MM.1S (cell line): ENCODE measurements at regions not wholly inside any gene's neighbourhood (a gene's known extent, or its start where the extent isn't known, plus 50 kb on each side); places are given as distances from the start of the nearest gene placed in this dataset.

ENCODE experiments used
- EZH2 ChIP-seq: fragments of 300-600 bp; sonication (generic); optimal IDR thresholded peaks from 2 replicates; pipeline ENCODE3; 2017; ENCODE audit warnings: low read depth, mild to moderate bottlenecking, antibody characterized with exemption, low read length, mixed read lengths
- TF ChIP-seq, protein P1 (sequence below): fragments of 300-600 bp; sonication (generic); IDR thresholded peaks from 2 replicates; pipeline ENCODE4 v1.5.1; 2016; ENCODE audit warnings: antibody characterized with exemption, low read length, mixed read lengths

- TF ChIP-seq, protein P1, sequence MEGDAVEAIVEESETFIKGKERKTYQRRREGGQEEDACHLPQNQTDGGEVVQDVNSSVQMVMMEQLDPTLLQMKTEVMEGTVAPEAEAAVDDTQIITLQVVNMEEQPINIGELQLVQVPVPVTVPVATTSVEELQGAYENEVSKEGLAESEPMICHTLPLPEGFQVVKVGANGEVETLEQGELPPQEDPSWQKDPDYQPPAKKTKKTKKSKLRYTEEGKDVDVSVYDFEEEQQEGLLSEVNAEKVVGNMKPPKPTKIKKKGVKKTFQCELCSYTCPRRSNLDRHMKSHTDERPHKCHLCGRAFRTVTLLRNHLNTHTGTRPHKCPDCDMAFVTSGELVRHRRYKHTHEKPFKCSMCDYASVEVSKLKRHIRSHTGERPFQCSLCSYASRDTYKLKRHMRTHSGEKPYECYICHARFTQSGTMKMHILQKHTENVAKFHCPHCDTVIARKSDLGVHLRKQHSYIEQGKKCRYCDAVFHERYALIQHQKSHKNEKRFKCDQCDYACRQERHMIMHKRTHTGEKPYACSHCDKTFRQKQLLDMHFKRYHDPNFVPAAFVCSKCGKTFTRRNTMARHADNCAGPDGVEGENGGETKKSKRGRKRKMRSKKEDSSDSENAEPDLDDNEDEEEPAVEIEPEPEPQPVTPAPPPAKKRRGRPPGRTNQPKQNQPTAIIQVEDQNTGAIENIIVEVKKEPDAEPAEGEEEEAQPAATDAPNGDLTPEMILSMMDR = no peak
- TF ChIP-seq EZH2 = no peak
These were observed 100.9 kb upstream of the TNP1 start for GRCh38 chr2:216960671-216961268.
